GM19468 (cell line): ENCODE measurements at regions not wholly inside any gene's neighbourhood (a gene's known extent, or its start where the extent isn't known, plus 50 kb on each side); places are given as distances from the start of the nearest gene placed in this dataset.
"Not testable (repeated sequence)": the region's sequence is repeated elsewhere in the genome, so short reads cannot be mapped to it uniquely, and the experiment has no call there.

Source experiments
- ATAC-seq: cut with Tn5 transposase; IDR thresholded peaks from one replicate; pipeline ENCODE4 v1.9.1; 2021; ENCODE audit warnings: mild to moderate bottlenecking, moderate library complexity, moderate number of reproducible peaks; ENCODE audit not compliant: unreplicated experiment; ENCODE audit errors: extremely low read depth

DNA sequence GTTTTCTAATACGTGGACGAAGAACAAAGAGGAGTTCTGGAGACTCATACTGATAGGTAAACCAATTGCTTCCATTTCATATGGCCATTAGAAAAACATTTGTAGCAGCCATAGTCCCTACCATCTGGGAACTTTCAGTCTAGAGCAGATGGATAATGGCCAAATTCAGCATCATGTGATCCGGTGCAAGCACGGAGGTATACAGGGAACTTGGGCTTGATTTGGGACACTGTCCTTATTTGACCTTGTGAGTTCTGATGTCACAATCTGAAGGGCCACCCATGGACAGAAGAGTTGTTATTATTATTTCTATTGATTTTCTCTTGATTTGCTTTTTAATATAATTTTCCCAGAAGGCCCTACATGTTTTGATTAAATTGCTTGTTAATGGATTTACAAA lies 154.6 kb upstream of the ZNF267 start:
- ATAC-seq = no peak

DNA sequence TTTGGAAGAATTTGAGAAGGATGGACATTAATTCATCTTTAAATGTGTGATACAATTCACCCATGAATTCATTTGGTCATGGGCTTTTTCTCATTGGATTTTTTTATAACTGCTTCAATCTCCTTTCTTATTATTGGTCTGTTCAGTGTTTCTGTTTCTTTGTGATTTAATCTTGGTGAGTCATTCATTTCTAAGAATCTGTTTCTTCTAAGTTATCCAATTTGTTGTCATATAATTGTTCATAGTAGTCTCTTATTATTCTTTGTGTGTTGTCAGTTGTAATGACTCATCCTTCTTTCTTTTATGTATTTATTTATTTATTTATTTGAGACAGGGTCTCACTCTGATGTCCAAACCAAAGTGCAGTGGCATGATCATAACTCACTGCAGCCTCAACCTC lies 146.1 kb upstream of the ZNF267 start:
- ATAC-seq = no peak

DNA sequence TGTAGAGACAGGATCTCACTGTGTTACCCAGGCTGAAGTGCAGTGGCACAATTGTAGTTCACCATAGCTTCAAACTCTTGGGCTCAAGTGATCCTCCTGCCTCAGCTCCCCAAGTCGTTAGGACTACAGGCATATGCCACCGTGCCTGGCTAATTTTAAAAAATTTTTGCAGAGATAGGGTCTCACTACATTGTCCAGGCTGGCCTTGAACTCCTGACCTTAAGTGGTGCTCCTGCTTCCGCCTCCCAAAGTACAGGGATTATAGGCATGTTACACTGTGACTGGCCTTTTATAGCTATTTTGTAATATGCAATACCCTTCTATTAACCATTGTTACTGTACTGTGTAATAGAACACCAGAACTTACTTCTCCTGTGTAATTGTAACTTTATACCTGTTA lies 139.3 kb upstream of the ZNF267 start:
- ATAC-seq = no peak

DNA sequence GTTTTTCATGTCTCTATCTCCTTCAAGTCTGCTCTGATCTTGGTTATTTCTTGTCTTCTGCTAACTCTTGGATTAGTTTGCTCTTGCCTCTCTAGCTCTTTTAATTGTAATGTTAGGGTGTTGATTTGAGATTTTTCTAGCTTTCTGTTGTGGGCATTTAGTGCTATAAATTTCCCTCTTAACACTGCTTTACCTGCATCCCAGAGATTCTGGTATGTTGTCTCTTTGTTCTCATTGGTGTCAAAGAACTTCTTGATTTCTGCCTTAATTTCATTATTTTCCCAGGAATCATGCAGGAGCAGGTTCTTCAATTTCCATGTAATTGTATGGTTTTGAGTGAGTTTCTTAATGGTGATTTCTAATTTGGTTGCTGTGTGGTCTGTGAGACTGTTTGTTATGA lies 128.5 kb upstream of the ZNF267 start:
- not testable (repeated sequence) for ATAC-seq

DNA sequence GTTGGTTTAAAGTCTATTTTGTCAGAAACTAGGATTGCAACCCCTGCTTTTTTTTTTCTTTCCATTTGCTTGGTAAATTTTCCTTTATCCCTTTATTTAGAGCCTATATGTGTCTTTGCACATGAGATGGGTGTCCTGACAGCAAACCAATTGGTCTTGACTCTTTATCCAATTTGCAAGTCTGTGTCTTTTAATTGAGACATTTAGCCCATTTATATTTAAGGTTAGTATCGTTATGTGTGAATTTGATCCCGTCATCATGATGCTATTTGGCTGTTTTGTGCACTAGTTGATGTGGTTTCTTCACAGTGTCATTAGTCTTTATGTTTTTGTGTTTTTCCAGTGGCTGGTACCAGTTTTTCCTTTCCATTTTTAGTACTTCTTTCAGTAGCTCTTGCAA lies 127.7 kb upstream of the ZNF267 start:
- no peak for ATAC-seq

DNA sequence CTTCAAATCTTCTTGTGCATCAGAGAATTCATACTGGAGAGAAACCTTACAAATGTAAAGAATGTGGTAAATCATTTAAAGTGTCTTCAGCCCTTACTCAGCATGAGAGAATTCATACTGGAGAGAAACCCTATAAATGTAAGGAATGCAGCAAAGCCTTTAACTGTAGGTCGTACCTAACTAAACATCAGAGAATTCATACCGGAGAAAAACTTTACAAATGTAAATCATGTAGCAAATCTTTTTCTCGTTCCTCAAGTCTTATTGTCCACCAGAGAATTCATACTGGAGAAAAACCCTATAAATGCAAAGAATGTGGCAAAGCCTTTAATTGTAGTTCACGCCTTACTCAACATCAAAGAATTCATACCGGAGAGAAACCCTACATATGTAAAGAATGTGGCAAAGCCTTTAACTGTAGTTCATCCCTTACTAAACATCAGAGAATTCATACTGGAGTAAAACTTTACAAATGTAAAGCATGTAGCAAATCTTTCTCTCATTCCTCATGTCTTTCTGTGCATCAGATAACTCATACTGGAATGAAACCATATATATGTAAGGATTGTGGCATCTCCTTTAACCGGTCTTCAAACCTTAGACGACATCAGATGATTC lies 118.5 kb upstream of the ZNF267 start:
- ATAC-seq = no peak

DNA sequence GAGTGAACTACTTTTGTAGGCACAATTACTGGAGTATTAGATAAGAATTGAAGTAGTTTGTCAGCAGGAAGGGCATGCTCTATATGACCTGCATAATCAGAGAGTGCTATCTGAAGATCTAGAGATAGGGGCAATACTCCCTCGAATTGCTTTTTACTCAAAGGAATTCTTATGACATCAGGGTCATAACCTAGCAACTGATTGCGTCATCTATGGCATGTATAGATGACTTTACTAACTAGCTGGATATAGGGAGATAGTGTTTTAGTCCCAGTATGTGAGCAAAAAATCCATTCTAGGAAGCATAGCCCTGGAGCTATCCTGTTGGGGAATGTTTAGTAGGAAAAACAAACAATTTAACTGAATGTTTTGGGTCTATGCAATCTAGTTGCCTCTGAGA lies 109.5 kb upstream of the ZNF267 start:
- no peak for ATAC-seq

DNA sequence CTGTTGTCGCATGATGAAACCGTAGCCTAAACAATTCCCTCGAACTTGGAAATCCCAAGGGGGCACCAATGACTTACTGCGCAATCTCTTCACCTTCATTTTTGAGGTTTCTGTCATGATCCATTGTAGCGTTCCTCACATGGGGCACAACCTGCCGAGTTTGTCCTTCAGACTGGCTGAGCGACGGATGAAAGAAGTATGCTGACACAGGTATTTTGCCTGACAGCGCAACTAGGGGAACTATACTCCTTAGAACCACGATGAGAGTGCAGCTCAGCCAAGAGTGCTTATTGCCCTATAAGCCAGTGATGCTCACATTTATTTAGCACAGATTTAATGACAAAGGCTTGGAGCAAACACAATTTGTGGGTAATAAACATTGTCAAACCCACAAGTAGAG lies 106.3 kb upstream of the ZNF267 start:
- ATAC-seq = no peak

DNA sequence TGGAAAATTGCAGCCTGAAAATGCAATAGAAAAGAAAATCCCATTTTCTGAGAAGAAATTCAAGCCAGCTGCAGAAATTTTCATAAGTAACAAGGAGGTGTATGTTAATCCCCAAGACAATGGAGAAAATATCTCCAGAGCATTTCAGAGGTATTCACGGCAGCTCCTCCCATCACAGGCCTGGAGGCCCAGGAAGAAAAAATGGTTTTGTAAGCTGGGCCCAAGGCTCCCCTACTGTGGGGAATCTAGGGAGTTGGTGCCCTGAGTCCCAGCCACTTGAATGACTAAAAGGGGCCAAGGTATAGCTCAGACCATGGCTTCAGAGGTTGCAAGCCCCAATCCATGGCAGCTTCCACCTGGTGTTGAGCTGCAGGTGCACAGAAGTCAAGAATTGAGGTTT lies 93.3 kb upstream of the ZNF267 start:
- no peak for ATAC-seq

DNA sequence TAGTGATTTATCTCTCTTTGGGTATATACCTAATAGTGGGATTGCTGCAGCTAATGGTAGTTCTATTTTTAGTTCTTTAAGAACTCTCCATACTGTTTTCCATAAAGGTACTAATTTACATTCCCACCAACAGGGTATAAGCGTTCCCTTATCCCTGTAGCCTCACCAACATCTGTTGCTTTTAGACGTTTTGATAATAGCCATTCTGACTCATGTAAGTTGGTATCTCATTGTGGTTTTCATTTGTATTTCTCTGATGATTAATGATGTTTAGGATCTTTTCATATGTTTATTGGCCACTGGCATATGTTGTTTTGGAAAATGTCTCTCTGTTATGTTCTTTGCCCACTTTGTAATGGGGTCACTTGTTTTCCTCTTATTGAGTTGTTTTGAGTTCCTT lies 88.5 kb upstream of the ZNF267 start:
- no peak for ATAC-seq

DNA sequence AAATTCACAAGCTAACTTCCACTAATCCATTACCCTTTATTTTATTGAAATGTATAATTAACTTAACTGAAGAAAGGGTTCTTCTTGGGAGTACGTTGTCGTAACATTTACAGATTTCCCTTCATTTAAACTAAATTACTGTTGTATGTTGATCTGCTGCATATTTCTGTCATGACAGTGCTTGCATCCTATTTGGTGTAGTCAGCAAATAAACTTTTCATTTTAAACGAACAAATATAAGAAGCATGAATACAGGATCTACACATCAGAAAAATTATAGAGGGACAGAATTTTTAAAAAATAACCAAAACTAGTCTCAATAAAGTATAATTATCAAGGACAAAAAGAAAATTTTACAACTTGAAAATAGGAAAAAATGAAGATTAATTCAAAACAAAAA lies 66.5 kb upstream of the ZNF267 start:
- ATAC-seq = no peak

DNA sequence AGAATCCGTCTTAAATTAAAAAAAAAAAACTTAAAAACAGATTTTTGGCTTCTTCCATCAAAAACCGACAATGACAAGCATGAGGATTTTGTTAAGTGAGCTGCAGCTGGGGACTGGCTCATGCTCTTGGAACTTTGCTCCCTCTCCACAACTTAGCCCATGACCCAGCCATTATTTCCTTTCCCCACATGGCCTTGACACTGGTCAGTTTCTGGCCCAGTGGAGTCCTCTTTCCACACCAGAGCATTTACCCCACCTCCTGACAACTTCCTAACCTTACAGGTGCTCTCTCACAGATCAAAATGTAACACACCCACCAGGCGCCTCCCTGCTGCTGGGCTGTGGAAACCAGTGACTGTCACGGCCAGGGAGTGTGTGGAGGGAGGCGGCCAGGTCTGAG lies 62.7 kb upstream of the ZNF267 start:
- ATAC-seq = no peak

DNA sequence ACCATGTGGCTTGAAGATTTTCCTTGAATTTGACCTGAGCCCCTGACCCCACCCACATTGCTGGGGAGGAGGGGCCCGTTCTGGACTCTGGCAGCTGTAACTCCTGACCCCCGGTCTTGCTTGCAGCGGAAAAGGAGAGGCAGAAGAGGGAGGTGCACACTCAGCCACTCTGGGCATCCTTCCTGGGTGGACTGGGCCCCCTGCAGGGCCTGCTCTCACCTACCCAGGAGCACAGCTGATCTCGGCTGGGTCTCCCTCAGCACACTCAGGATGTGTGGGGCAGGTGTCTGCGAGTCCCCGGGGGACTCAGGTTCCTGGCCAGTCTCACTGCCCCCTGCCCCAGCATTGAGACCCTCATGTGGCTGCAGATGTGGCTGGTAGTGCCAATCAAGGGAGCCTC lies 57.5 kb upstream of the ZNF267 start:
- not testable (repeated sequence) for ATAC-seq

DNA sequence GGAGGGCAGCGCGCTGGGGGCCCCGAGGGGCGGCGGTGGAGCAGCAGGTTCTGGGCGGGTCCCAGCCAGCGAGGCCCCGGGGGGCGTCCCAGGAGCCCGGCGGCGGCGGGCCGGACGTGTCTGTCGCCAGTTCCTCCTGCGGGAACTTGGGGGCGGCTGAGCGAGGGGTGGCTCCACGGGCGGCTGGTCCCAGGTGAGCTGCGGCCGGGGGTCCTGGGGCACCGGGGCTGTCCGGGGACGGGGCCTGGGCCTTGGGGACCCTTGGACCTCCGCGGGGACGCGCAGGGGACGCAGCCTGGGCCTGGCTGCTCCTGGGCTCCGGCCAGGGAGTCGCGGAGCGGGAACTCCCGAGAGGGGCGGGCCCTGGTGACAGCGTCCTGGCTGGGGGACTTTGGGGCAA lies 54.2 kb upstream of the ZNF267 start:
- no peak for ATAC-seq

DNA sequence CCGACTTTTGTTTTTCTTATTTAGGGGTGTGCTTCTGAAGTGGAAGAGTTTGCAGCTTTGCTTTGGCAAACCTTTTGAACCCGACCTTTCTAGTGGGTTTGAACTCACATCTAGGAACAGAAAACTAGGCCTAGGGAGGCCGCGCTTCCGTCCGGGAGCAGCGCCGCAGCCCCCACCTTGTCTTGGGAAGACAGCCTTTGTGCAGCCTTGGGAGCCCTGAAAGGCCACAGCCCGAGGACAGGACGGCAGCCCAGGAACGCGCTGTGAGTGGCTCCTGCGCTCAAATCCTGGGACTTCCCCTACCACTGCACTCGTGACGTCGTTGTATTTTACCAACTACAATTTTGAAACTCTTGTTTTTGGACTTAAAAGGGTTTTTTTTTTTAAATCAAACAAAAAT lies 53.7 kb upstream of the ZNF267 start:
- no peak for ATAC-seq
